H1 (cell line): ENCODE measurements at regions not wholly inside any gene's neighbourhood (a gene's known extent, or its start where the extent isn't known, plus 50 kb on each side); places are given as distances from the start of the nearest gene placed in this dataset.

Source experiments
- CTCF ChIP-seq, 3 experiments: IDR thresholded peaks; 1 replicate in 2 of 3; 2 replicates in 1 of 3; pipeline versions ENCODE4 v1.5.1 to v1.6.1; 2011; ENCODE audit warnings: low read length in 3 of 3, mild to moderate bottlenecking in 3 of 3, inconsistent platforms in 2 of 3, low read depth in 1 of 3, moderate library complexity in 1 of 3; ENCODE audit not compliant: insufficient read depth in 1 of 3; ENCODE audit errors: control extremely low read depth in 1 of 3
- EZH2 ChIP-seq: fragments of 200-600 bp; sonication (generic); IDR thresholded peaks from 2 replicates; pipeline ENCODE4 v1.7.1; 2012; ENCODE audit warnings: low read depth, mild to moderate bottlenecking, moderate library complexity, low read length, inconsistent platforms; ENCODE audit not compliant: severe bottlenecking
- POLR2AphosphoS5 ChIP-seq: IDR thresholded peaks from 2 replicates; pipeline ENCODE4 v1.6.1; 2011; ENCODE audit warnings: low read depth, low read length
- RNF2 ChIP-seq: fragments of 200-900, 300-1000 bp; sonication (generic); IDR thresholded peaks from 2 replicates; pipeline ENCODE4 v1.7.1; 2016; ENCODE audit warnings: borderline replicate concordance, low read depth, mild to moderate bottlenecking, antibody characterized with exemption, low read length; ENCODE audit not compliant: poor library complexity, severe bottlenecking; ENCODE audit errors: missing control alignments
- SUZ12 ChIP-seq: fragments of 200-600 bp; sonication (generic); IDR thresholded peaks from 2 replicates; pipeline ENCODE4 v1.6.1; 2012; ENCODE audit warnings: mild to moderate bottlenecking, inconsistent platforms, low read length, moderate library complexity, mixed read lengths
- TAF1 ChIP-seq: IDR thresholded peaks from 2 replicates; pipeline ENCODE4 v1.6.1; 2011; ENCODE audit warnings: mild to moderate bottlenecking, low read depth, low read length
- YY1 ChIP-seq: IDR thresholded peaks from 2 replicates; pipeline ENCODE4 v1.6.1; 2011; ENCODE audit warnings: low read depth, mild to moderate bottlenecking, low read length

DNA sequence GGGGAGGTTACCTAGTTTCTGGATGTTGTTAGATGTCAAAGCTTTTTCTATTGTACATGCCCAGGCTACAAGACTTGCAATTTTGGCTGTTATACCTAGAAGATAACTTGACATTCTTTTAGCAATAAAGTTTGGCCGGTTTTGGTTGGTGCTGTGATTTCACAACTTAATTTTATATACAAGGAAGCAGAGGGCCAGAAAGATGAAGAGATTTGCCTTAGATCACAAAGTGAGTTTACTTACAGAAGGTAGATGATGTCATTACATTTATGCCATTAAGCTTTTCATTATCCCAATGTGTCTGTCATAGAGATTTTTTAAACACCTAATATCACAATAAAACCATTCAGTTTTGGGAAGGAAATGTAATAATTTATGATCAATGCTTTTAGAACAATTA, 698.7 kb upstream of the ANO3 start:
- TF ChIP-seq EZH2 (no peak), SUZ12 (no peak), YY1 (no peak), TAF1 (no peak), CTCF (IDR thresholded peaks at IDR 0.05; ENCODE audit: control extremely low read depth in 1 of 3, insufficient read depth in 1 of 3, low read depth in 1 of 3, low read length in 3 of 3) (no peak), POLR2AphosphoS5 (no peak), RNF2 (no peak)
